Rectal smooth muscle tissue (tissue), 1 donor: ENCODE measurements at regions not wholly inside any gene's neighbourhood (a gene's known extent, or its start where the extent isn't known, plus 50 kb on each side); places are given as distances from the start of the nearest gene placed in this dataset.
"Not testable (repeated sequence)": the region's sequence is repeated elsewhere in the genome, so short reads cannot be mapped to it uniquely, and the experiment has no call there.

Experiments used
- H3K27ac ChIP-seq: one replicate; pipeline ENCODE4 v1.7.0; 2013; ENCODE audit warnings: low read depth, low read length, inconsistent platforms
- H3K27me3 ChIP-seq: one replicate; pipeline ENCODE4 v1.7.0; 2013; ENCODE audit warnings: low read length; ENCODE audit not compliant: control insufficient read depth, insufficient read depth
- H3K36me3 ChIP-seq: one replicate; pipeline ENCODE4 v1.7.0; 2013; ENCODE audit warnings: low read length; ENCODE audit not compliant: control insufficient read depth, insufficient read depth
- H3K4me1 ChIP-seq: one replicate; pipeline ENCODE4 v1.7.0; 2013; ENCODE audit warnings: low read length; ENCODE audit not compliant: control insufficient read depth, insufficient read depth
- H3K4me3 ChIP-seq: one replicate; pipeline ENCODE4 v1.7.0; 2013; ENCODE audit warnings: low read length
- H3K9ac ChIP-seq: one replicate; pipeline ENCODE4 v1.7.0; 2013; ENCODE audit warnings: low read length

DNA sequence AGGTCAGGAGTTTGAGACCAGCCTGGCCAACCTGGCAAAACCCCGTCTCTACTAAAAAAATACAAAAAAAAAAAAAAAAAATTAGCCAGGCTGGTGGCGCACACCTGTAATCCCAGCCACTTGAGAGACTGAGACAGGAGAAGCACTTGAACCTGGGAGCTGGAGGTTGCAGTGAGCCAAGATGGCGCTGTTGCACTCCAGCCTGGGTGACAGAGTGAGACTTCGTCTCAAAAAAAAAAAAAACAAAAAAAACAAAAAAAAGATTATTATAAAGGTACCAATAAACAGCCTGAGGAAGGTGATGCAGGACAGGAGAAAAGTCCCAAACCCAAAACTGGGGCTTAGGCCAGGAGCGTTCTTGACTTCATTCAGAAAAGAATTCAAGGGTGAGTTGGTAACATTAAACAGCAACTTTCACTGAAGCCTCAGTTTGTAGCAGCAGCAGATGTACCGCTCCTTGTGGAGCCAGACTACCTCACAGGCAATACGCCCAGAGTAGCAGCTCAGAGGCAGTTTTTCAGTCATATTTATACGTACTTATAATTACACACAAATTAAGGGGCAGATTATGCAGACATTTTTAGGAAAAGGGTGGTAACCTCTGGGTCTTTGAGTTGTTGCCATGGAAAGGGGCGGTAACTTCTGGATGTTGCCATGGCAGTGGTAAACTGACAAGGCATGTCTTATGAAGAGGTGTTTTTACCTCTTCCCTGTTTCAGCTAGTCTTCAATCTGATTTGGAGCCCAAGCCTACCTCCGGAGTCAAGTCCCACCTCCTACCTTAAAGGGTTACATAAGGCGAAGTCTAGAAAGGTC, 1596.6 kb upstream of the CELF4 start:
- H3K9ac ChIP-seq = no peak overlapping the region
- H3K4me3 ChIP-seq = no peak overlapping the region
- H3K27me3 ChIP-seq = no peaks in the 10 kb centered on the region
- H3K27ac ChIP-seq = no peak overlapping the region
- no peaks in the 10 kb centered on the region for H3K36me3 ChIP-seq
- no peaks in the 10 kb centered on the region for H3K4me1 ChIP-seq

DNA sequence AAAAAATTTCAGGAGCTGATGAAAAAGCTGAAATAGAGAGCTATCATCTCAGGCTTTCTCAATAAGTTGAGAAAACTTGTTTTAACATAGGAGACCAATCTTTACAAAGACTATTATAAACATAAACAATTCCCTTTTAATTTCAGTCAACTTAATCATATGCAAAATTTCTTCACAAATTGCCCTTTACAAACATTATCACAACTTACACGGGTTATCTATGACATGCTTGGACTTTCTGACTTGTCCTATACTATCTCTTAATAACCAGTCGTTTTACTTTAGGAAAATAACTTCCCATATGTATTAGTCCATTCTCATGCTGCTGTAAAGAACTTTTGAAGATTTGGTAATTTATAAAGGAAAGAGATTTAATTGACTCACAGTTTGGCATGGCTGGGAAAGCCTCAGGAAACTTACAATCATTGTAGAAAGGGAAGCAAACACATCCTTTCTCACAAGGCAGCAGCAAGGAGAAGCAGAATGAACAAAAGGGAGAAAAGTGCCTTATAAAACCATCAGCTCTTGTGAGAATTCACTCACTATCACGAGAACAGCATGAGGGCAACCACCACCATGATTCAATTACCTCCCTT, 1583.7 kb upstream of the CELF4 start:
- Histone ChIP-seq H3K4me3 (no peak overlapping the region), H3K4me1 (no peaks in the 10 kb centered on the region), H3K36me3 (no peaks in the 10 kb centered on the region), H3K9ac (no peak overlapping the region), H3K27ac (no peak overlapping the region), H3K27me3 (no peaks in the 10 kb centered on the region)

DNA sequence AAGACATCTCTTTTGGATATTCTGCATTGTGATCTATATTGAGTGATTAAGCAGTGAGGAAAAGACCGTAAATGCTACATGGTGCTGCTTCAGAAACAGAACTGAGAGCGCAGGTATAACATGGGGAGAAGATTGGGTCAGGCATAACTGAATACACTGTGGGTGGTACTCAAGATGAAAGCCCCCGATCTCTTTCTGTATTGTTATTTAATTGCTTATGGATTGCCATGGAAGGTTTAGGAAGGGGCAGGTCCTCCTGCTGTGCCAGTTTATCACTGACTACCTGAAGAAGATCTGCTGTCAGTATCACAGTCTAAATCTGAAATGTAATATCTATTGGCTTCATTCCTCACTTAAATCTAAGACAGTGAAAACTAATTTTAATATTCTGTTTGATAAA, 1568.7 kb upstream of the CELF4 start:
- H3K36me3 ChIP-seq = no peaks in the 10 kb centered on the region
- no peaks in the 10 kb centered on the region for H3K4me1 ChIP-seq
- no peak overlapping the region for H3K4me3 ChIP-seq
- no peaks in the 10 kb centered on the region for H3K27me3 ChIP-seq
- no peak overlapping the region for H3K27ac ChIP-seq
- H3K9ac ChIP-seq = no peak overlapping the region

DNA sequence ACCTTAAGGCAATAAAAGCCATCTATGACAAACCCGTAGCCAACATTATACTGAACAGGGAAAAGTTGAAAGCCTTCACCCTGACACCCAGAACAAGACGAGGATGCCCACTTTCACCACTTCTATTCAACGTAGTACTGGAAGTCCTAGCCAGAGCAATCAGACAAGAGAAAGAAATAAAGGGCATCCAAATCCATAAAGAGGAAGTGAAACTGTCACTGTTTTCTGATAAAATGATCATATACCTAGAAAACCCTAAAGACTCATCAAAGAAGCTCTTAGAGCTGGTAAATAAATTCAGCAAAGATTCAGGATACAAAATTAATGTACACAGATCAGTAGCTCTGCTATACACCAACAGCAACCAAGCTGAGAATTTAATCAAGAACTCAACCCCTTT, 1561.9 kb upstream of the CELF4 start:
- not testable (repeated sequence) for H3K27ac ChIP-seq, H3K36me3 ChIP-seq

DNA sequence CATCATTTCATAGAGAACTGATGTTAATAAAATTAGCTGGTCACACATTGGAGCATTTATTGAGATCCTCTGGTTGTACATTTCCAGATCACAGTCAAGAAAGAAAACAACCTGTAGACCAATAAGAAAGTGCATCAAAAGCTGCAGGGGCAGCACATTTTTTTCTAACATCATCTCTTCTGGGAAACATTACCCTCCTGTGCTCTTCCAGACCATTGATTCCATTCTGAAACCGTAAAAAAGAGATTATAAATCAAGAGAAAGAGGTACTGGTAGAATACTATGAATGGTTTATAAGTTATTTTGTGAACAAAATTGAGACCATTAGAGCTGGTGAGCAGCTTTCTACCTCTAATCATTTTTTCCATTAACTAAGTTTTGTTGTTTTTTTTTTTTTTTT, 1548.2 kb upstream of the CELF4 start:
- Histone ChIP-seq H3K27ac (no peak overlapping the region), H3K36me3 (no peaks in the 10 kb centered on the region), H3K4me1 (no peaks in the 10 kb centered on the region), H3K9ac (no peak overlapping the region), H3K4me3 (no peak overlapping the region), H3K27me3 (no peaks in the 10 kb centered on the region)

More for the DNA sequence above, 1561.9 kb upstream of the CELF4 start:
- not testable (repeated sequence) for H3K4me3 ChIP-seq, H3K9ac ChIP-seq, H3K4me1 ChIP-seq, H3K27me3 ChIP-seq

DNA sequence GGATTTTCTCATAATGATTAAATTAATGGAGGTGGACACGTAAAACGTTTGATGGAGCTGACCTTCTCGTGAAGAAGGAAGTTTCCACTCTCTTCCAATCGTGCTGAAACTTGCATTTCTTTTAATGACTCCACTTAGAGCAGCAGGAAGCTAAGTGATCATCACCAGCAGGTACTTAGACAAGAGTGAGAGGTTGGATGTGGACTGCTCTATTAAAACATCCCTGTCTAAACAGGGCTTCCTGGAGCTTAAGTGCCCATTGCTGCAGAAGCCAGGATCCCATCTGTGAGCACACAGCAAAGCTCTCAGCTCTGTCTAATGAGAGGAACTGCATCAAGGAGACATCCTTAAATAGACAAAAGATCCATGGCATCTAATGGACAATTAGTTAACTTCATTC, 1539.5 kb upstream of the CELF4 start:
- Histone ChIP-seq H3K9ac (no peak overlapping the region), H3K4me1 (no peaks in the 10 kb centered on the region), H3K4me3 (no peak overlapping the region), H3K36me3 (no peaks in the 10 kb centered on the region), H3K27me3 (no peaks in the 10 kb centered on the region), H3K27ac (no peak overlapping the region)

DNA sequence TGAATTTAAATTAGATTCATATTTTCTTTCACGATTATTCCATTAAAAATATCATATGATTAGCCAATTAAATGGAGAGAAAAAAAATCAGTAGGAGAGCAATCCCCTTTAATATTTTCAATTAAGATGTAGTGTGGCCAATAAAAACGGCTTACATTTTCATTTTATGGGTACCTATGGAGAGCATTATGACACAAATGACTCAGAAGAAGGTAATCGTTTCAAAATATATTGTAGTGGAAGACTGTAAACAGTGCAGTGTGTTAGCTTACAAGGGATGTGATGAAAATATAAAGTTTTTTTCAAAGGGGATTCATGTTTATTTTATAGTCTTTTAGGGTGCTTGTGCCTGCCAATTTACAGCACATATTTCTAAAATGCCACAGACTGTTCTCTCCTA, 1507.4 kb upstream of the CELF4 start:
- Histone ChIP-seq H3K27me3 (no peaks in the 10 kb centered on the region), H3K9ac (no peak overlapping the region), H3K4me1 (no peaks in the 10 kb centered on the region), H3K36me3 (no peaks in the 10 kb centered on the region), H3K4me3 (no peak overlapping the region), H3K27ac (no peak overlapping the region)

DNA sequence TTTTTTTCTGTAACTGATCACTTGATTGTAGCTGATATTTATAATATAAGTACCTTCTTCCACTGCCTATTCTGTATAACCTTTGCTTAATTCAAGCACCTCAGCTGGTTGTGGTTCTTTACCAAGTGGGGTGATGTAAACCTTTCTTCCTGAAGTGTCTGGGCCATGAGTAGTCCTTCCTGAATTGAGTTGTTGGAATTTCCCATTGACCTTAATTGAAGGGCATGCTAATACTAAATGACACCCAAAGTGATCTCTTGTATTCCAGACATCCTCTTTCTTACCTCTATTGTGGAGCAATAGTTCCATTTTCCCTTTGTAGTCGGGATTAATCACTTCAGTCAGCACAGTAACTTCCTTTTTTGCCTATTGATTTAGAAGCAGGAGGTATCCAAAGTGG, 1496.8 kb upstream of the CELF4 start:
- Histone ChIP-seq H3K9ac (no peak overlapping the region), H3K27ac (no peak overlapping the region), H3K36me3 (no peaks in the 10 kb centered on the region), H3K4me3 (no peak overlapping the region), H3K27me3 (no peaks in the 10 kb centered on the region), H3K4me1 (no peaks in the 10 kb centered on the region)

DNA sequence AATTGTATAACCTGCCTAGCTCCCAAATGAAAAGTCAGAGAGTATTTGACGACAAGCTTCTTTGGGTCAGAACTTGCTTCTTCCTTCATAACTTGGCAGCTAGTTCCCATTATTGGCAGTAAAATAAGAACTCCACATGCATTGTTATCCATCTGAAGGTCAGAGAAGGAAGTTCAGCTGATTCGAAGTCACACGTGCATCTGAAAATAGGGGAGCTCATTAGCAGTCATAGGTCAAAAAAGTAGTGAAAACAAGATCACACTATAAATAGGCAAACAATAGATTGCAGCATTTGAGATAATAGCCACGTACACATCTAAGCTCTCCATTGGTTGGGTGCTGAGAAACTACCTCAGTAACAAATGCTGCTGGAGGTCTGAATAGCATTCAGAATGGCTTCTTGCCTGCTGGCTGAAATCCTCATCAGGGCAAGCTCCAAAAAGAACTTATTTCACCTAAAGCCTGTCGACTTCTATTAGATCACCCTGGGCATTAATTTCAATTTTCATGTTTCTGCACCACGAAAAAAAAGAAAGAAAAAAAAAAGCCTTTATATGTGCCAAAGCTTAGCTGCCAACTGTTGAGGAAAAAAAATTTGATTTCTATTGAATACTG, 1492.9 kb upstream of the CELF4 start:
- Histone ChIP-seq H3K4me1 (no peaks in the 10 kb centered on the region), H3K9ac (no peak overlapping the region), H3K27me3 (no peaks in the 10 kb centered on the region), H3K36me3 (no peaks in the 10 kb centered on the region), H3K27ac (no peak overlapping the region), H3K4me3 (no peak overlapping the region)

DNA sequence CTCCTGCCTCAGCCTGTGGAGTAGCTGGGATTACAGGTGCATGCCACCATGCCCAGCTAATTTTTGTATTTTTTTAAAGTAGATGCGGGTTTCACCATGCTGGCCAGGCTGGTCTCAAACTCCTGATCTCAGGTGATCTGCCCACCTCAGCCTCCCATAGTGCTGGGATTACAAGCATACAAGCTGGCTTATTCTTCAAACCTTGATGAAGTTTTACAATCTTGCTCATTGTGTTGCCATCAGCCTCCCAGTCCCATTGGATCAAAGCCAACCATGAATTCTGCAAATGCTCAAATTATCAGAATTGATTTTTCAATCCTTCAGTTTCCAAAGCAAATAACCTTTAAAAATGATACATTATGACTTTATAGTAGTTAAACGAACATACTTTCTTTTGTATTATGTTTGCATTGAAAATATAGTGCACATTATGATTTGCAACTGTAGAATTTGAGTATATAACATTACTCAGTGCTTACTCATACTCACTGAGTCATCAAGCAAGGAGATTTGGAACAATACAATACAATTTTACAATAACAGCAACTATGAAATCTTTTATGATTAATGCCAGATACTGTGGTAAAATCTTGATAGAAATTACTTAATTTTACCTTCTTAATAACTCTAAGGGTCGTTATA, 1491.9 kb upstream of the CELF4 start:
- Histone ChIP-seq H3K4me1 (no peaks in the 10 kb centered on the region), H3K36me3 (no peaks in the 10 kb centered on the region), H3K27me3 (no peaks in the 10 kb centered on the region), H3K27ac (no peak overlapping the region), H3K4me3 (no peak overlapping the region), H3K9ac (no peak overlapping the region)

DNA sequence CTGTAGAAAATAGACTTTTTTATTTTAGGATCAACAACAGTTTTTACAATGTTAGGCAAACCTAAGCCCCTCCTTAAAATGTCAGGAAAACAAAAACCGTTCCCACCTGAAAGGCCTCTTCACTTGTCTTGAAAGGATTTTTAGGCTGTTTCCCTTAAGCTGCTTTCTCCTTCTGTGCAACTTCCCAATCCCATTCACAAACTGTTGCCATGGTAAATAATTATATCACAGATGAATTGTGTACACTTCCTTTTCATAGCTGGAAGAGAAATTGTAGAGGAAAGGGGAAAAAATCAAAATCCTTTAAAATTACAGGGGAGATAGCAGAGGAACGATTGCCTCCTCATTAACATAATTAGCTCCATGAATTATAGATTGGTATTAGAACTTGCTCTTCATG, 1488.0 kb upstream of the CELF4 start:
- H3K9ac ChIP-seq = no peak overlapping the region
- H3K4me1 ChIP-seq = no peaks in the 10 kb centered on the region
- H3K36me3 ChIP-seq = no peaks in the 10 kb centered on the region
- no peaks in the 10 kb centered on the region for H3K27me3 ChIP-seq
- no peak overlapping the region for H3K4me3 ChIP-seq
- H3K27ac ChIP-seq = no peak overlapping the region

DNA sequence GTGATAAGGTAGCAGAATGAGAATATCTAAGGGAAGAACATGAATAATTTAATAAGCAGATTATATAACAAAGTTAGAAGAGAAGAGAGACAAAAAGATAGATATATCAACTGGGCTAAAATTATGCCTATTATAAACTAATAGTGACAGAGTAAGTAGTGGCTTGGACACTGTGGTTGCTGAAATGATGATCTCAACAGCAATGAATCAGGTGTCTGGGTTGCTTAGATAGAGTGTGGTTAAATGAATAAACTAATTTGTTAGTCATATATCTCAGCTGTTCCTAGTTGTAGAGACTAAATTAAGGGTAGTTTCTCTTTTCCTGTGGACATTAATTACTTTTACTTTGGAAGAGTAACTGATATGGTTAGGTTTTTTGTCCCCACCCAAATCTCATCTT, 1485.4 kb upstream of the CELF4 start:
- Histone ChIP-seq H3K4me1 (no peaks in the 10 kb centered on the region), H3K27ac (no peak overlapping the region), H3K4me3 (no peak overlapping the region), H3K36me3 (no peaks in the 10 kb centered on the region), H3K27me3 (no peaks in the 10 kb centered on the region), H3K9ac (no peak overlapping the region)
